Endodermal cell (in vitro differentiated cells): ENCODE measurements at regions not wholly inside any gene's neighbourhood (a gene's known extent, or its start where the extent isn't known, plus 50 kb on each side); places are given as distances from the start of the nearest gene placed in this dataset.
"Not testable (repeated sequence)": the region's sequence is repeated elsewhere in the genome, so short reads cannot be mapped to it uniquely, and the experiment has no call there.

ENCODE experiments used
- DNase-seq: peaks from one replicate; pipeline ENCODE4 v3.0.0-alpha.2; 2017
- H3K27ac ChIP-seq: 2 replicates; pipeline ENCODE4 v1.5.1; 2013; ENCODE audit warnings: mild to moderate bottlenecking, low read depth, low read length, moderate library complexity
- H3K27me3 ChIP-seq: 2 replicates; pipeline ENCODE4 v1.6.1; 2013; ENCODE audit warnings: mild to moderate bottlenecking, low read length, moderate library complexity; ENCODE audit not compliant: insufficient read depth, control insufficient read depth, poor library complexity, severe bottlenecking
- H3K36me3 ChIP-seq: 2 replicates; pipeline ENCODE4 v1.7.0; 2013; ENCODE audit warnings: mild to moderate bottlenecking, low read length, moderate library complexity; ENCODE audit not compliant: control insufficient read depth, insufficient read depth
- H3K4me1 ChIP-seq: one replicate; pipeline ENCODE4 v1.7.0; 2013; ENCODE audit warnings: low read length; ENCODE audit not compliant: control insufficient read depth, insufficient read depth
- H3K4me3 ChIP-seq: 2 replicates; pipeline ENCODE4 v1.5.1; 2013; ENCODE audit warnings: mild to moderate bottlenecking, low read length, moderate library complexity
- H3K9ac ChIP-seq: 2 replicates; pipeline ENCODE4 v1.6.1; 2013; ENCODE audit warnings: mild to moderate bottlenecking, low read length, moderate library complexity; ENCODE audit not compliant: poor library complexity, severe bottlenecking; ENCODE audit errors: extremely low read depth
- H3K9me3 ChIP-seq: 2 replicates; pipeline ENCODE4 v1.6.1; 2013; ENCODE audit warnings: mild to moderate bottlenecking, low read length, moderate library complexity; ENCODE audit not compliant: control insufficient read depth
- H3K27ac Mint-ChIP-seq: 2 replicates; pipeline ENCODE4 v1.8.0; 2020; ENCODE audit warnings: mixed read lengths
- H3K27me3 Mint-ChIP-seq: 2 replicates; pipeline ENCODE4 v1.8.0; 2021; ENCODE audit warnings: mild to moderate bottlenecking, mixed read lengths; ENCODE audit not compliant: insufficient read depth
- H3K36me3 Mint-ChIP-seq: 2 replicates; pipeline ENCODE4 v1.8.0; 2020; ENCODE audit warnings: low read depth, mixed read lengths
- H3K4me1 Mint-ChIP-seq: 2 replicates; pipeline ENCODE4 v1.8.0; 2020; ENCODE audit warnings: mixed read lengths
- H3K4me3 Mint-ChIP-seq: 2 replicates; pipeline ENCODE4 v1.8.0; 2020; ENCODE audit warnings: mild to moderate bottlenecking, moderate library complexity, mixed read lengths
- H3K9me3 Mint-ChIP-seq: 2 replicates; pipeline ENCODE4 v1.8.0; 2020; ENCODE audit warnings: mild to moderate bottlenecking, mixed read lengths
- CTCF ChIP-seq: fragments of 200-600 bp; sonication (generic); conservative IDR thresholded peaks from 2 replicates; pipeline ENCODE4 v1.5.0; 2021; ENCODE audit warnings: antibody characterized with exemption, mild to moderate bottlenecking
- WGBS, 2 experiments: methylation state at CpG; one replicate each; pipeline versions ENCODE4 v1.1.5 to v1.1.7; 2013; ENCODE audit warnings: missing lambda C conversion rate in 2 of 2, mixed read lengths in 1 of 2; ENCODE audit not compliant: insufficient coverage in 1 of 2, insufficient read length in 1 of 2; 5-methylcytosine and 5-hydroxymethylcytosine counted together

- no peak overlapping the region for H3K27ac ChIP-seq
- no peak overlapping the region for H3K27ac Mint-ChIP-seq
- H3K36me3 ChIP-seq = no peaks in the 10 kb centered on the region
- H3K9me3 Mint-ChIP-seq = peaks cover 4% of the 10 kb centered on the region
- H3K27me3 ChIP-seq = no peaks in the 10 kb centered on the region
- no peak for TF ChIP-seq CTCF
- no peaks in the 10 kb centered on the region for H3K4me1 ChIP-seq
- no peak overlapping the region for H3K4me3 ChIP-seq
- DNase-seq = no peak
- H3K27me3 Mint-ChIP-seq = no peaks in the 10 kb centered on the region
- no peak overlapping the region for H3K4me3 Mint-ChIP-seq
- H3K4me1 Mint-ChIP-seq = no peaks in the 10 kb centered on the region
- no peaks in the 10 kb centered on the region for H3K36me3 Mint-ChIP-seq
- H3K9ac ChIP-seq = no peak overlapping the region
- 85 to 100% methylated on average over 2 of the region's 2 CpGs for WGBS, 2 experiments
- peaks cover 4% of the 10 kb centered on the region for H3K9me3 ChIP-seq
Observed at GRCh38 chr2:31765078-31765945, 184.6 kb upstream of the SRD5A2 start.

DNA sequence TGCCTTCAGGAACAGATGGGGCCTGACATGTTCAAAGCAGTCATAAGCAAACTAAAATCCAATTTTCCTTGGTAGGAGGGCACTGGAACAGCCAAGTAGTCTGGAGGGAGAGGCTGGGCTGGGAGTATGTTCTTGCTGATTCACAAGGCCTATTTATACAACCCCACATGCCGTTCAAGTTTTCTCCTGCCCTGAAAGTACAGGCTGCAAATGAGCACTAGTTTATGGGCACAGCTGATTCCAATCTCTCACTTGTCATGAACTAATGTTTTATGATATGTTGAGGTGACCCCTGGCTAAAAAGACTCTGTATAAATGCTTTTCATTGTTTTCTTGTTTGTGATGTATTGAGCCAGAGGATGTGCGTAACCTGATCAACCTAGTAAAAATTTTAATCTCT, 183.4 kb upstream of the SRD5A2 start:
- Mint-ChIP-seq H3K4me1 (no peaks in the 10 kb centered on the region), H3K9me3 (peaks cover 4% of the 10 kb centered on the region)
- DNase-seq = no peak

DNA sequence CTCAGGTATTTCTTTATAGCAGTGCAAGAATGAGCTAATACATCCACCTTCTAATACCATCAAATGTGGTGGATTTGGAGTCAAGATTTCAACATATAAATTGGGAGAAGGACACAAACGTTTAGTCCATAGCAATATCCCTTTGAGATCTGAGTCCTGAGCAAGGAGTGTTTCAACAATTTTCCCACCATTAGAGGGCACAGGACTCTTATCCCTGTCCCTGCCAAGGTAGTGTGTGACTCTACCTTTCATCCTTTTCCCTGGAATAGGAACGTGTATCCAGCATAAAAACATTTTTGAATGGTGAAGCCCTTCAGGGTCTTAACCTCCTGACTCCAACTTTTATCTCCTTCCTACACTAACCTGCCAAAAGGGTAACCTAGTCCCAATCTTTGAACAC, 181.3 kb upstream of the SRD5A2 start:
- H3K27me3 Mint-ChIP-seq = peaks cover under 1% of the 10 kb centered on the region
- no peak overlapping the region for H3K9ac ChIP-seq
- TF ChIP-seq CTCF = peak; percentile 39
- no peaks in the 10 kb centered on the region for H3K4me1 Mint-ChIP-seq
- no peak for DNase-seq
- H3K27me3 ChIP-seq = no peaks in the 10 kb centered on the region
- H3K36me3 Mint-ChIP-seq = no peaks in the 10 kb centered on the region
- H3K4me3 Mint-ChIP-seq = no peak overlapping the region
- H3K4me1 ChIP-seq = no peaks in the 10 kb centered on the region
- no peak overlapping the region for H3K4me3 ChIP-seq
- peaks cover 4% of the 10 kb centered on the region for H3K9me3 Mint-ChIP-seq
- no peak overlapping the region for H3K27ac ChIP-seq
- H3K27ac Mint-ChIP-seq = no peak overlapping the region
- WGBS, 2 experiments = 52 to 70% methylated on average over 2 of the region's 2 CpGs
- peaks cover 5% of the 10 kb centered on the region for H3K9me3 ChIP-seq
- no peaks in the 10 kb centered on the region for H3K36me3 ChIP-seq

More for the DNA sequence above, 183.4 kb upstream of the SRD5A2 start:
- Histone ChIP-seq H3K9ac (no peak overlapping the region), H3K27me3 (no peaks in the 10 kb centered on the region), H3K4me3 (no peak overlapping the region), H3K9me3 (peaks cover 5% of the 10 kb centered on the region), H3K27ac (no peak overlapping the region), H3K4me1 (no peaks in the 10 kb centered on the region), H3K36me3 (no peaks in the 10 kb centered on the region)
- 89 to 100% methylated on average over 2 of the region's 2 CpGs for WGBS, 2 experiments
- H3K4me3 Mint-ChIP-seq = no peak overlapping the region
- H3K36me3 Mint-ChIP-seq = no peaks in the 10 kb centered on the region
- no peak for TF ChIP-seq CTCF
- H3K27ac Mint-ChIP-seq = no peak overlapping the region
- no peaks in the 10 kb centered on the region for H3K27me3 Mint-ChIP-seq

GRCh38 chr2:31757351-31757750, 176.6 kb upstream of the SRD5A2 start:
- not testable (repeated sequence) for H3K4me3 Mint-ChIP-seq, H3K27me3 ChIP-seq, H3K4me1 Mint-ChIP-seq, H3K36me3 Mint-ChIP-seq, H3K27ac ChIP-seq, DNase-seq, H3K27ac Mint-ChIP-seq, H3K27me3 Mint-ChIP-seq, H3K36me3 ChIP-seq, H3K4me3 ChIP-seq, H3K9me3 ChIP-seq, H3K9ac ChIP-seq, H3K4me1 ChIP-seq
- peaks cover 17% of the 10 kb centered on the region for H3K9me3 Mint-ChIP-seq
- 90 to 100% methylated on average over 1 of the region's 2 CpGs for WGBS, 2 experiments

- WGBS, 2 experiments = 87 to 100% methylated on average over 5 to 13 of the region's 13 CpGs
- not testable (repeated sequence) for H3K27ac Mint-ChIP-seq, H3K9ac ChIP-seq, H3K27ac ChIP-seq, H3K27me3 Mint-ChIP-seq, H3K36me3 ChIP-seq, DNase-seq, H3K36me3 Mint-ChIP-seq, H3K4me3 Mint-ChIP-seq, H3K4me1 ChIP-seq, H3K4me3 ChIP-seq, H3K4me1 Mint-ChIP-seq, H3K27me3 ChIP-seq
- peaks cover 64% of the 10 kb centered on the region for H3K9me3 Mint-ChIP-seq
- H3K9me3 ChIP-seq = peaks cover 14% of the 10 kb centered on the region
Observed at GRCh38 chr2:31748746-31749145, 168.0 kb upstream of the SRD5A2 start.
